Nucleus accumbens (tissue), 56 donors: ENCODE measurements at regions not wholly inside any gene's neighbourhood (a gene's known extent, or its start where the extent isn't known, plus 50 kb on each side); places are given as distances from the start of the nearest gene placed in this dataset.
"Not testable (repeated sequence)": the region's sequence is repeated elsewhere in the genome, so short reads cannot be mapped to it uniquely, and the experiment has no call there.

ENCODE experiments used
- DNase-seq, 56 donors: peaks; one replicate each; lab custom pipeline; 2025; lab: John Stamatoyannopoulos, UW

DNA sequence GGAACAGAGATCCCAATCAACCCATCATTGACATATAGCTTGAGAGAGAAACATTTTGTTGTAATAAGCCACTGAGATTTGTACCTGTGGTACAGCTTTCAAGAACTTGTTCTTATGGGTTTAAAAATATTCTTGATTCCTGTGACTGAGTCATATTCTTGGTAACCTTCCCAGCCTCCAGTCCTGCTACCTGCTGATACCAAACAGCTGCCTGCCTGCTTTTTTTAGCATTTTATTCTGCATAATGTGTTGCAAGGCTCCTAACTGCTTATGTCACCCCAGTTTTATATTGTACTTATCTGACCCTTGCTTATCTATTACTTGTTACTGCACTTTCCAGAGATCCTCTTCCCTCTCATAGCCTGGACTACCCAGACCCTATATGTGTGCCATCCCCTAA lies 349.3 kb upstream of the SOX2 start:
- peak in 10 of 56 donors; percentile 7 to 60 (median 24) for DNase-seq

DNA sequence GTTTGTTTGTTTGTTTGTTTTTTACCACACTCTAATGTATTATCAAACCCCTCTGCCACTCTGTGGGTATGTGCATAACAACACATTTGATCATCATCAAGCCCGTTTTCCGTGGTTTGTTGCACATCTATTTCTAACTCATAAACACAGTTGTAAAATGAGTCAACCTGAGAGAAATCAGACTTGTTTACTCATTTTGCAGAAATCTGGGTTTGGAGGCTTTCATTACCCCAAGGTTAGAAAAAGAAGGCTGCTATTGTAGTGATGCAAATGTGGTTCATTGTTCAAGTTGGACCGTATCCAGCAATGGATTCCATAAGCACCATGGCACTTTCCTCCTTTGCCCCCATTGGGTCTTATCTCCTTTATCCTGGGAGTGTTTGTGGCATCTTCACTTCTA lies 353.2 kb upstream of the SOX2 start:
- DNase-seq: no peak

DNA sequence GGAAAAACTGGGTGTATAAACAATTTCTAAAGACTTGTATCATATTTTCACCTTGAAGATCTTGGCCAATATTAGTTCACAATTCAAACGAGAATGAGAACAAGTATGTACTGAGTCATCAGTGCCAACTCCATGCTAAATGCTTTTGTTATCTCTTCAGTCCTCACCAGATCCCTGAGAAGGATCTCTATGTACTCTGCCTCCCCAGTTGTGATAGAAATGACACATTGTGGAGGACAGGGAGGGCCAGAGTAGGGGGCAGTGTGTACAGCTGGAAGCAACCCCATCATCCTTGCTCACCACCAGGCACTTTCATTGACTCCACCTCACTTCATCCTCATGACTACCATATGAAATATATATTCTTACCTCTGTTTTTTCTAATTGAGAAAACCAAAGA lies 353.7 kb upstream of the SOX2 start:
- DNase-seq: no peak

DNA sequence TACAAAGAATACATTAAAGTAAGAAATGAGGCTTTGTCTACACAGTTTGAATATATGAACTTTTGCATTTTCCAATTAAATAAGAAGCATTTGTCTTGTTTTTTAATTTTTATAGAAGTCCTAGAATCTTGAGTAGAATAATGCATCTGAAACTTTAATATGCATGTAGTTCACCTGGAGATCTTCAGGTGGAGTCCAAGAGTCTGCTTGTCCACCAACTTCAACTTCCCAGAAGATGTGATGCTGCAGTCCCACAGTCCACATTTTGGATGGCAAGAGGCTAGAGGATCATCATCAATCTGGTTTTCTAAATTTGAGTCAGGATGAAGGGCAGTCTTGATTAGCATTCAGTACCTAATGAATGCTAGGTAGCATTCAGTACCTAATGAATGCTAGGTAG lies 357.6 kb upstream of the SOX2 start:
- no peak for DNase-seq

DNA sequence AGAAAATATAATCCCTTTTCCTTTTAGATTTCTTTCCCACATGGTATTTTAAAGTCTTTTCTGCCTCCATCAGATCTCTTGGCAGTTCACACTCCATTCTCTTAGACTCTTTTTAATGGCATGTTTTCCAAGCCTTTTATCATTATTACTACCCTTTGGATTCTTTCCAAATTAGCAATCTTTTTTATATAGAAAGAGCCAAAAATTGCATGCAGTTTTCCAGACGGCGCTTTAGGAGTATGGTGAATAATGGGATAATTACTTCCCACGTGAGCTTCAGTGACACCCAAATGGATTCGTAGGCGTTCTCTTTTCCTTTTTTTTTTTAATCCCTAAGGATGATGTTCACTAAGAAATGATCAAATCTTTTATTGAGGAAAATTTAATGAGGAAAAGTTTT lies 354.8 kb upstream of the DNAJC19 start:
- peak in 1 of 56 donors; percentile 4 for DNase-seq

DNA sequence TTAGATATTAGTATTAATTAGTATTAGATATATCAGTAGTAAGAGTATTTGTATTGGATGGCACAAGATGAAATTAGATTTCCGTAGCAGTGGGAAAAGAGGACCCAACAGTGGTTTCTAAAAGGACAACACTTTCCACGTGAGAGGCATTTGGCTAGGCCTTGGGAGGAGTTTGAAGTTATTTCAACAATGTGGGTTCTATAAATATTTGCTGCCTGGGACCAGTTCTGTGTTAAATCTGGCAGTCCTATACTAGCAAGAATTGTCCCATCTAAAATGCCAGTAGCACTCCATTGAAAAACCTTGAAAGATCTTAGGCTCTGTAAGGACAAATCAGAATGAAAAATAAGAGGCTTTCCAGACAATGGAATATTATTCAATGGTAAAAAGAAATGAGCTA lies 347.1 kb upstream of the DNAJC19 start:
- DNase-seq: no peak

DNA sequence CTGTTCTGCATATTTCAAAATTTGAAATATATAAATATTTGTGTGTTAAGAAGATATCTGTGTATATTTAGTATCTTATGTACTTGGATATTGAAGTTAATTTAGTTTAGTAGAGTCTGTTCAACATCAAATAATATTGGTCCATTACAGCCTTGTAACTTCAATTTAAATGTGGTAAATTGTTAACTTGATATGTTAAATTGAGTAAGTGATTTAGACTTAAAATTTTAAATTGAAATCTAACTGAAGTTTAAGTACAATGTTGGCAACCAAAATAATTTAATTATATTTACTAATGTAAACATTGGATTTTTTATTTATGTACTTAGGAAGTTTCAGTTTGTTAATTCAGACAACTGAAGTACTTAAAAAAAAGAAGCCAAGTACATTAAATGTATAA lies 343.9 kb upstream of the DNAJC19 start:
- no peak for DNase-seq

DNA sequence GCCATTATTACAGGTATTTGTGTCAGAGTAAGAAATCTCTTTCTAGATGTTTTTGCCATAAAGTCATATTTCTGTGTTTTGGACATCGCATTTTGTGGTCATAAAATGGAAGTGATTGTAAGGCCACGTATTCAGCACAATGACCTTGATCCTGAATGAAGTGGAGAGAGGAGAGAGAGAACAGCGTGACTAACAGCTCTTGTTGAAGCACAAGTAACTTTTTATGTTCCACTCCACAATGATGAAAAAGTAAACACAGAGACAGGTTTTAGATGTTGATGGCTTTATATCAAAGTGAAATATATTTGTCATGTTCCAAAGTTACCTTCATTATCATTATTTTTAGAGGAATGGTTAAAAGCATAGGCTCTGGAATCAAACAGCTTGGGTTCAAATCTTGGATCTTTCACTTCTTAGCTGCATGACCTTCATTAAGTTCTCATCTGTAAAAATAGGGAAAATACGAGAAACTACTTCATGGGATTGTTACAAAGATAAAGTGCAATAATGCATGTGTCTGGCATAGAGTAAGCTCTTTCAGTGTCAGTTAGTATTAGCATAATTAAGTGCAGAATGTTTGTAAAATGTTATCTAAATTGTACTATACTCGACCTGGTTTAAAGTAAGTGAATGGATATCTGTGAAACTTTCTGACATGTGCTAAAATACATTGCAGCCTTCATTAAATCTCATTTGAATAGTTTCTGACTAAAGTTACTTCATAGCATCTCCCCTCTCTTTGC lies 341.5 kb upstream of the DNAJC19 start:
- DNase-seq: no peak

DNA sequence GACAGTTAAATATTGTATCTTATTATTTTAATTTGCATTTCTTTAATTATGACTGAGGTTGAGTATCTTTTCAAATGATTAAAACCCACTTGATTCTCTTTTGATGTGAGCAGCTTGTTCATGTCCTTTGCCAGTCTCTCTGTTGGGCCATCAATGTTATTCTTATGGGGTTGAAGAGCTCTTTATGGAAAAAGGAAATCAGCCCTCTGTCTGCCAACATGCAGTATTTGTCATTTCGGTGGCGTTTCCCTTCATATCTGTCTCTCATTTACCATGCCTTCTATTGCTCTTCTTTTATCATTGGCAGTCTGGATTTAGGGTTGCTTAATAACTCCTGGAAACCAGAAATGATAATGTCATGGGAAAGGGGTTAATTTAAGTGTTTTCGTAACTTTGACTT lies 340.7 kb upstream of the DNAJC19 start:
- DNase-seq: no peak

DNA sequence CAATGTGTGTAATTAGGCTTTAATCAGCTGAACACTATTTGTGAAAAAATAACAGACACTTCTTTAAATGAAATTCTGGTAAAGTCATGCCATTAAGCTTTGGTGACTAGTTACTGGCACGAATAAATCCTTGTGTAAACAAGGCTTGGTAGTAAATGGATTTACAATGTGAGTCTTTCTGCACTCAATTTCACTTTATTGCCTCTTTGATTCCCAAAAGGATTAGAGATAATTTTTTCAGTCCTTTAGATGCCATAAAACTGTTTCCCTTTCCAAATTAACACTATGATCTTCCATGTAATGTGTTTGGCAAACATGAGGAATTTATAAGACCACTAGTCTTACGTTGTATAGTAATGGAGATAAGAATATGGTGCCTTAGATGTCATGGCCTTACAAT lies 339.5 kb upstream of the DNAJC19 start:
- DNase-seq: no peak

DNA sequence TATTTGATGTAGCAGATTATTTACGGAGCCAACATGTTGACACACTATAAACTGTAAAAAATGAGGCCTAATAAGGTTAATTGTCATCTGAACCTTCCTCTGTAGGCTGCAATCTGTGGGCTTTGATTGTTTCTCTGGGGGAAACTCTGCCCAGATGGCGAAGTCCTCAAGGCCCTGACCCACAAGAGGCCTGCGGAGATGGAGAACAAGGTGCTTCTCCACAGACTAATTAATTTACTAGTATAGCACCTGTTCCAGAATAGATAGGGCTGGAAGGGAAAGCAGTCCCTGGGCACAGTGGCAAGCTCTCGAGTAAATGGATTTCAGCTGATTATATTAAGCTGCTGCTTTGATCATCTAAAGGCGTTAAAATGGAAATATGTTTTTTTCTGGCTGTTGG lies 338.8 kb upstream of the DNAJC19 start:
- peak in 1 of 56 donors; percentile 1 for DNase-seq

DNA sequence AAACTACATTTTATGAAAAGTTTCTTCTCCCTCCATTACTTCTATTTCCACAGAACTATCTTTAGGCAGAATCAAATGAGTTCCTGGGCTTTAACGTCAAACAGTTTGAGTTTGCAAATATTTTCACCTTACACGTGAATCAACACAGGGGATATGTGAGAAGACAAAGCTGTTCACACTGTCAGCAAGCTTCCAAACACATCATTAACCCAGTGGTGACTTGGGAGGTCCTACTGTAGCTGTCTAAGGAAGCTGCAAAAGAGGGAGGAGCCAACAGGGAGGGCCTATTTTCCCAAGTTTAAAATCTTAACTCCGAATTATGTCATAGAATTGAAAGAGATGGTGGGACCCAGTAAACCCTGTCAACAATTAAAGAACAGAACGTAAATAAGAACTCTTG lies 337.8 kb upstream of the DNAJC19 start:
- no peak for DNase-seq

DNA sequence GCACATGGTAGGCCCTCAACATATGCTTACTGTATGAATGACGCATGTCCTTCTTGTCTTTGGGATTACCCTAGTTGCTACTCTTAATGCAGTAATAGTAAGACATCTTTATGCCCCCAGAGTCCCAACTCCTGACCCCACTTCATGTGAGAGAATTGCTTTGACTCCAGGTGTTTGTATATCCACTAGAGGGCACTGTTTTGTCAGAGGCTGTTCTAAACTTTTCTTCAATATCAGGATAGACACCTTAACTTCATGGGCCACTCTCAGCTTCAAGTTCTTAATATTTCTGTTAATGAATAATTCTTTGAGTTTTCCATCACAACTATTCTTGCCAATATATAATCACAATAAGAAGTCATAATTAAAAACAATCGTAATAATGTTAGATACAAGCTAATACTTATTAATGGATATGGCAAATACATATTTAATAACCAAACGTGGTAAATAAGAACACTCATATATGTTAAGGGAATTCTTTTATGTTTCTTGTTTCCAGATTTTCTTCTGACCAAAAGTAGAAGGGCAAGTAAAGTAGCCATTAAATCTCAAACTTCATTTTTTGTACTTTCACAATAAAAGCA lies 337.2 kb upstream of the DNAJC19 start:
- peak in 3 of 56 donors; percentile 4 to 14 (median 9) for DNase-seq

DNA sequence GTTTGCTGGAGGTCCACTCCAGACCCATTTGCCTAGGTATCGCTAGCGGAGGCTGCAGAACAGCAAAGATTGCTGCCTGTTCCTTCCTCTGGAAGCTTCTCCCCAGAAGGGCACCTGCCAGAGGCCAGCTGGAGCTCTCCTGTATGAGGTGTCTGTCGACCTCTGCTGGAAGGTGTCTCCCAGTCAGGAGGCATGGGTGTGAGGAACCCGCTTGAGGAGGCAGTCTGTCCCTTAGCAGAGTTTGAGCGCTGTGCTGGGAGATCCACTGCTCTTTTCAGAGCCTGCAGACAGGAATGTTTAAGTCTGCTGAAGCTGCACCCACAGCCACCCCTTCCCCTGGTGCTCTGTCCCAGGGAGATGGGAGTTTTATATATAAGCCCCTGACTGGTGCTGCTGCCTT lies 335.0 kb upstream of the DNAJC19 start:
- not testable (repeated sequence) for DNase-seq

DNA sequence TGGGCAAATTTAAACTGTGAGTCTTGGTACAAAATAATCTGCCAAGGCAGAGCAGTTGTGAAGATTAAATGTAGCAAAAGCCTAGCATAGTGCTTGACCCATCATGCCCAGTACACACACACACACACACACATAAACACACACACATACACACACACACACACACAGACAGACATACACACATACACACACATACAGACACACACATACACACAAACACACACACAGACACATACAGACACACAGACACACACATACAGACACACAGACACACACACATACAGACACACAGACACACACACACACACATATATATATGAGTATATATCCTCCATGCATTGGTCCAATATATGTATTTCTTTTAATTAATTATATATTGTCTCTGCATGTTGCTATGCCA lies 328.8 kb upstream of the DNAJC19 start:
- no peak for DNase-seq

DNA sequence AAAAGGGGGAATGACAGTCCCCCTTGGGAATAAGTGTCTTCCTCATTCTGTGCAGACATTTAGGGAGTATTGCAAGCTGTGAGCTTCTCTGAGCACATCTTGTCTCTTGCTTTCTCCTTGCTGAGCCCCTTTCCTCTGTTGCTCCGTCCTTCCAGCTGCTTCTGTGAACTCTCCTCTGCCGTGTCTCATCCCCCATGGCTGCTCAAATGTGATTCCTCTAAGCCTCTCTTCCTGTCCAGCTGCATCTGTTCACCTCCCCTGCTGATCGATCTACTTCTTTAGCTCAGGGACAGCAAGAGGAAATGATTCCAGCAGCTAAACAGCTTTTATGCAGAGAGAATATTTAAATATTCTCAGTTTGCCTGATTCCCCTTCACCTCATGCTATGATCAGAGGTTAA lies 328.0 kb upstream of the DNAJC19 start:
- DNase-seq: no peak

DNA sequence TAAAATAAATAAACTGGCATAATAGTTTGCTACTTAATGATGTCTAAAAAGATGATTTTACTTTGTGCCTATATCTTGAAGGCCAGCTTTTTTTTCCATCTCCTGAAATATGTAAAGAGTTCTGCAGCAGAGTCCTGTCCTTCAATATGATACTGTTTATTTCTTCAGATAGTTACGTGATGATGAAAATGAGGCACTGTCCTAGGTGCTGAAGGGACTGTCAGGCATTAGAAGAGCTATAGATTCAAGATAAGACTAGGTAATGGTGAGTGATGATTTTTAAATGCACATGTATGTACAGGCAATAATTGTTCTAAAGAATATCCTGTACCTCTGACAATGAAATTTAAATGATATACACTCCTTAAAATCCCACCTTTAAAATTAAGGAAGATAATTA lies 326.9 kb upstream of the DNAJC19 start:
- no peak for DNase-seq

DNA sequence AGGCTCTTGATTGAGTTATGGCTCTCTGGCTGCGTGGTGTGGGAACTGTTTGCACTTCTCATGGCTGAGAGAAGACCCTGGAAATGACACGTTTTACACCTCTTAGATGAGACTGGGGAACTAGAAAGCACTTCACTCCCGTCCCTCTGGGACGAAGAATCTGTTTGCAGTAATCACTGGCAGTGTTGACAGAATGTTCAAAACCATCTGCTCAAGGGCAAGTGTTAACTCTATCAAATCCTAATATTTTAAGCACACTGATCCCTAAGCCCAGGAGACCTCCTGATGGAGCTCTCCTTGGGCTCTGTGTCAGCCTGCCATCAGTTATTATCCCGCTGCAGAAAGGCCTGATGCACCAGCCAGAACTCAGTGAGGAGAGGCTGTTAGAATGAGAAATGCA lies 323.8 kb upstream of the DNAJC19 start:
- DNase-seq: no peak

DNA sequence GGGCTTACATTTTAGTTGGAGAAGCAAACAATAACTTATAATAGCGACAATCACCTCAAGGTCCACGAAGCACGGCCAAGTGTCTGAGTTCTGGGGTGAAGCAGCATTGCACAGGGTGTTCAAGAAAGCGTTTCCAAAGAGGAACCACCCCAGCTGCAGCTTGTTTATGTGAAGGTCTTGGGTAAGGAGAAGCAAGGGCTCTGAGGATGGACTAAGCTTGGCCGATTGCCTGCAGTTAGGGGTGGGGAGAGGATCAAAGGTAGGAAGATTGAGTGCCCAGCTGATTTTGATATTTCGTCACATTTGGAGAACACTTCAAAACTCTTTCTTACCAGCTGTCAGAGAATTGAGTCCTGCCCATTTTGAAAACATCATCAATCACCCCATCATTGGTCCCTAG lies 321.6 kb upstream of the DNAJC19 start:
- no peak for DNase-seq

DNA sequence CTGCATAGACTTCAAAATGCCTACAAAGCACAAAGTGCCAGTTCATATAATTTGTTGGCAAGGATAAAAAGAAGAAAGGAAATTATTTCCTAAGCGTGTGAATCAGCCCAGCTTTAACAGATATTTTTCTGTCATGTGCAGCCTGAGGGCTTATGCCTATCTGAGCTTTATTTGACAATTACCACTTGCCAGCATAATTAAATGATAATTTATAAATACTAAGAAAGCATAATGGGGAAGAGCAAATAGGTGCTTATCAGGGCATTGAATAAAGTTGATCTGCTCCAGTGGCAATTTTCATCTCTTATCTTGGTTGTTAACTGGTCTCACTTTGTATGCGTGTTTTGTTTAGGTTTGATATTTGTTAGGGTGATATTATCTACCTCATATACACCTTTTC lies 313.4 kb upstream of the DNAJC19 start:
- no peak for DNase-seq

DNA sequence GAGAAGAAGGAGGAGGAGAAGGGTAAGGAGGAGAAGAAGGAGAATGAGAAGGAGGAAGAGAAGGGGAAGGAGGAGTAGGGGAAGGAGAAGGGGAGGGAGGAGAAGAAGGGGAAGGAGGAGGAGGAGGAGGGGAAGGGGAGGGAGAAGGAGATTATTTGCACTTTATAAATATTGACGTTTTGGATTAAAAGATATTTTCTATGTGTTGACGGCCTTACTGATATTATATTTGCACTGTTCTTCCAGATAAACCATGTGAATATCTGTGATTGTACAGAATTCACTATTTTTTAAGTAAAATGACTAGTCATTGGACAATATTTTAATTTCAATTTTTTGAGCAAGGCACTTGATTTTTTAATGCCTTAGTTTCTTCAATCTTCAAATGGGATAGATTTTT lies 310.5 kb upstream of the DNAJC19 start:
- no peak for DNase-seq

DNA sequence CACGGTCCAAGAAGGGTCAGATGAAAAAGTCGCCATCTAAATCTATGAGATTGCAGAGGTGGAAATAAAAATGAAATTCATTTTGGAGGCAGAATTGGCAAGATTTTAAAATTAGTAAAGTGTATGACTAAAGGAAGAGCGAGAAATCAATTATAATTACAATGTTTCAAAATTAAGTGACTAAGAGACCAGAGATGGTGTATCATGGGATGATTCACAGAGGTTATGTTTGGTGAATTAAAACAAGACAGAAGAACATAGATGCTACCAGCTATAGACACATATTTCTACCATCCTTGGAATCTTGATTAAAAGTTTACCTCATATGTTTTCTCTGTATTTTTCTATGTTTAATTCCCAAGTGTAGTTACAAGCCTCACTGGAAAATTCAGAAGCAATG lies 308.9 kb upstream of the DNAJC19 start:
- DNase-seq: no peak

DNA sequence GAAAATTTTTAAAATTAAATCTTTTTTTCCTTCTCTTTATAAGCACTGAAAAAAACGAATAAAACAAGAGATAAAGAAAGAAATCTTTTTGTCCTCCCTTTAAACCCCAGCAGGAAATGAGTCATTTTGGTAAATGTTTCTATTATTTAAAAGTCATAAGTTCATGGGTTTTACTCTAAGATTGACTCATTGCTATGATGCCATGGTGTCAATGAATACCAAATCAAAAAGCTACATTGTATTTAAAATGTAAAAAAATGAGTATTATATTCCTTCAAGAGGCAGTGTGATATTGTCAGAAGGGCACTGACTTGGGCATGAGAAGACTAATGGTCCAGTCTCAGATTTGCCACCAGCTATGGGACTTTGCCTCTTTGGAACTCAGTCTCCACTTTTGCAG lies 303.4 kb upstream of the DNAJC19 start:
- no peak for DNase-seq
